ENCODE measurements at regions not wholly inside any gene's neighbourhood (a gene's known extent, or its start where the extent isn't known, plus 50 kb on each side); places are given as distances from the start of the nearest gene placed in this dataset.

- no peak for DNase-seq
These were observed 893.8 kb upstream of the CELF4 start for GRCh38 chr18:38459131-38459994.

GRCh38 chr18:38458698-38459097, 893.1 kb upstream of the CELF4 start:
- no peak for DNase-seq

- DNase-seq, result no peak
These were observed 890.7 kb upstream of the CELF4 start for GRCh38 chr18:38456253-38456652.

GRCh38 chr18:38454764-38455469, 889.3 kb upstream of the CELF4 start:
- DNase-seq, result no peak

GRCh38 chr18:38453880-38454279, 888.3 kb upstream of the CELF4 start:
- no peak for DNase-seq

- no peak for DNase-seq
These were observed 885.3 kb upstream of the CELF4 start for GRCh38 chr18:38450876-38451275.

GRCh38 chr18:38445804-38446145, 880.2 kb upstream of the CELF4 start:
- no peak for DNase-seq

- no peak for DNase-seq
These were observed 879.6 kb upstream of the CELF4 start for GRCh38 chr18:38444971-38445803.

- DNase-seq, result no peak
These were observed 862.1 kb upstream of the CELF4 start for GRCh38 chr18:38427736-38428135.

GRCh38 chr18:38427234-38427633, 861.6 kb upstream of the CELF4 start:
- DNase-seq, result peak; percentile 12

- no peak for DNase-seq
These were observed 856.4 kb upstream of the CELF4 start for GRCh38 chr18:38421872-38422615.

- no peak for DNase-seq
These were observed 855.4 kb upstream of the CELF4 start for GRCh38 chr18:38421021-38421420.

GRCh38 chr18:38420611-38421010, 855.0 kb upstream of the CELF4 start:
- DNase-seq, result no peak

- no peak for DNase-seq
These were observed 850.2 kb upstream of the CELF4 start for GRCh38 chr18:38415811-38416210.

- DNase-seq, result no peak
These were observed 847.6 kb upstream of the CELF4 start for GRCh38 chr18:38413193-38413592.

GRCh38 chr18:38406607-38407006, 841.0 kb upstream of the CELF4 start:
- DNase-seq, result no peak

- no peak for DNase-seq
These were observed 836.9 kb upstream of the CELF4 start for GRCh38 chr18:38402509-38402908.

- no peak for DNase-seq
These were observed 831.5 kb upstream of the CELF4 start for GRCh38 chr18:38397094-38397493.

GRCh38 chr18:38386146-38386545, 820.5 kb upstream of the CELF4 start:
- DNase-seq, result no peak

- no peak for DNase-seq
These were observed 804.4 kb upstream of the CELF4 start for GRCh38 chr18:38369772-38370690.

- no peak for DNase-seq
These were observed 803.3 kb upstream of the CELF4 start for GRCh38 chr18:38368886-38369285.

- DNase-seq, result no peak
These were observed 802.6 kb upstream of the CELF4 start for GRCh38 chr18:38368246-38368645.

All from NCI-H2081 treated with DMSO at 0.1 percent for 48 hours (cell line).